ENCODE measurements at regions not wholly inside any gene's neighbourhood (a gene's known extent, or its start where the extent isn't known, plus 50 kb on each side); places are given as distances from the start of the nearest gene placed in this dataset.

GRCh38 chr5:15322421-15322820 is 177.6 kb upstream of the FBXL7 start:
- no peaks in the 10 kb centered on the region for H3K4me1 ChIP-seq (replicated peaks in 1 of 4; ENCODE audit: control insufficient read depth in 3 of 4, insufficient read depth in 4 of 4, low read length in 3 of 4)
- no peak overlapping the region for H3K14ac ChIP-seq (ENCODE audit: insufficient read length)
- no peak overlapping the region for H2BK12ac ChIP-seq (ENCODE audit: low read depth, low read length)
- no peak overlapping the region for H3K18ac ChIP-seq (ENCODE audit: extremely low read depth, low read length)
- no peak overlapping the region for H3K4ac ChIP-seq (replicated peaks; ENCODE audit: insufficient read length, low read depth, low read length)
- H3K27me3 ChIP-seq (replicated peaks in 1 of 4; ENCODE audit: control insufficient read depth in 3 of 4, extremely low read depth in 1 of 4, insufficient read depth in 3 of 4, low read length in 3 of 4) = no peaks in the 10 kb centered on the region
- H2BK15ac ChIP-seq (ENCODE audit: low read length) = no peak overlapping the region
- H2BK20ac ChIP-seq (ENCODE audit: low read length) = no peak overlapping the region
- no peak overlapping the region for H4K5ac ChIP-seq (ENCODE audit: insufficient read length, low read depth, low read length)
- H4K91ac ChIP-seq (replicated peaks; ENCODE audit: insufficient read length, low read length) = no peak overlapping the region
- H3K9me3 ChIP-seq (ENCODE audit: insufficient read depth in 2 of 2, low read depth in 1 of 2, low read length in 1 of 2) = no peaks in the 10 kb centered on the region
- H2BK5ac ChIP-seq (ENCODE audit: low read depth, low read length) = no peak overlapping the region
- H3K4me2 ChIP-seq (ENCODE audit: insufficient read depth in 1 of 2, low read depth in 2 of 2, low read length in 2 of 2) = no peak overlapping the region
- H2BK120ac ChIP-seq (replicated peaks; ENCODE audit: low read depth, low read length) = no peak overlapping the region
- no peak overlapping the region for H2AFZ ChIP-seq (ENCODE audit: low read length)
- H4K20me1 ChIP-seq (replicated peaks in 1 of 2; ENCODE audit: control insufficient read depth in 1 of 2, insufficient read depth in 2 of 2, low read length in 2 of 2) = no peaks in the 10 kb centered on the region
- no peaks in the 10 kb centered on the region for H3K36me3 ChIP-seq (ENCODE audit: control insufficient read depth in 2 of 4, insufficient read depth in 4 of 4, low read length in 3 of 4)
- H4K8ac ChIP-seq (ENCODE audit: extremely low read depth, insufficient read depth, low read length) = no peak overlapping the region
- H3K23ac ChIP-seq (ENCODE audit: insufficient read length) = no peak overlapping the region
- H3K79me2 ChIP-seq (ENCODE audit: control insufficient read depth in 1 of 2, insufficient read depth in 2 of 2, low read length in 2 of 2) = no peaks in the 10 kb centered on the region
- no peak overlapping the region for H3K4me3 ChIP-seq (ENCODE audit: extremely low read depth in 1 of 4, insufficient read depth in 2 of 4, low read depth in 3 of 4, low read length in 4 of 4)
- FAIRE-seq (no peak), DNase-seq (ENCODE audit: low read depth in 1 of 2, low spot score in 2 of 2) (no peak)
- H3K79me1 ChIP-seq (ENCODE audit: low read depth, low read length) = no peaks in the 10 kb centered on the region
- no peak overlapping the region for H3K27ac ChIP-seq (ENCODE audit: low read depth, low read length)
- H3K9ac ChIP-seq (replicated peaks in 1 of 4; ENCODE audit: extremely low read depth in 1 of 4, low read depth in 3 of 4, low read length in 3 of 4) = no peak overlapping the region
- H3K56ac ChIP-seq (replicated peaks; ENCODE audit: insufficient read length, low read depth, low read length) = no peak overlapping the region
- CTCF ChIA-PET (ENCODE audit: partially characterized antibody) = interaction anchor here (0.6 to 2.5 kb wide), 2 partner anchors 31 to 1120 kb away, joined by 3 to 8 read pairs; no protein-coding TSS in a partner anchor
- POLR2A ChIA-PET (ENCODE audit: partially characterized antibody) = no interaction called here
- H3K23me2 ChIP-seq (ENCODE audit: low read depth, low read length) = no peaks in the 10 kb centered on the region
- no peak overlapping the region for H2AK5ac ChIP-seq (ENCODE audit: low read depth, low read length)
- TF ChIP-seq TAF1 (IDR thresholded peaks at IDR 0.05; ENCODE audit: low read depth, low read length) (no peak), YY1 (IDR thresholded peaks at IDR 0.05; ENCODE audit: low read depth, low read length) (no peak), ZNF274 (IDR thresholded peaks at IDR 0.05; ENCODE audit: borderline replicate concordance, extremely low read depth, low read length) (no peak), KDM4A (IDR thresholded peaks at IDR 0.05; ENCODE audit: low read depth, low read length, severe bottlenecking) (no peak), NANOG (IDR thresholded peaks at IDR 0.05; ENCODE audit: insufficient read depth, low read depth, low read length, poor library complexity, severe bottlenecking) (no peak), SP2 (IDR thresholded peaks at IDR 0.05; ENCODE audit: low read length) (no peak), SP4 (IDR thresholded peaks at IDR 0.05; ENCODE audit: low read length) (no peak), CHD1 (IDR thresholded peaks at IDR 0.05; ENCODE audit: low read depth, low read length) (no peak), SAP30 (IDR thresholded peaks at IDR 0.05; ENCODE audit: insufficient read depth, insufficient replicate concordance, low read length) (no peak), TBP (IDR thresholded peaks at IDR 0.05; ENCODE audit: low read depth, low read length) (no peak), TCF12 (IDR thresholded peaks at IDR 0.05; ENCODE audit: low read depth, low read length) (no peak), SIX5 (IDR thresholded peaks at IDR 0.05; ENCODE audit: low read depth, low read length) (no peak), HDAC2 (IDR thresholded peaks at IDR 0.05; ENCODE audit: borderline replicate concordance in 1 of 2, low read depth in 2 of 2, low read length in 2 of 2) (no peak), KDM1A (IDR thresholded peaks at IDR 0.05; ENCODE audit: borderline replicate concordance, low read length) (no peak)
- TF ChIP-seq, protein P1, sequence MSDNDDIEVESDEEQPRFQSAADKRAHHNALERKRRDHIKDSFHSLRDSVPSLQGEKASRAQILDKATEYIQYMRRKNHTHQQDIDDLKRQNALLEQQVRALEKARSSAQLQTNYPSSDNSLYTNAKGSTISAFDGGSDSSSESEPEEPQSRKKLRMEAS (IDR thresholded peaks at IDR 0.05) = no peak

Data from H1 (cell line).